Activated CD8-positive, alpha-beta T cell treated with anti-CD3 and anti-CD28 coated beads for 36 hours (primary cell): ENCODE measurements at regions not wholly inside any gene's neighbourhood (a gene's known extent, or its start where the extent isn't known, plus 50 kb on each side); places are given as distances from the start of the nearest gene placed in this dataset.
"Not testable (repeated sequence)": the region's sequence is repeated elsewhere in the genome, so short reads cannot be mapped to it uniquely, and the experiment has no call there.

Experiments used
- ATAC-seq: fragments of 200-7000 bp; cut with Tn5 transposase; one replicate; pipeline ENCODE4 v1.10.0; 2021; ENCODE audit warnings: mild to moderate bottlenecking, moderate library complexity
- CTCF ChIA-PET: fragments of 350-600 bp; sonication (Branson Sonifier 250); formaldehyde crosslinking; loops from one replicate; lab custom pipeline; 2021; ENCODE audit warnings: antibody characterized with exemption; lab: Charles Lee
- POLR2A ChIA-PET: fragments of 350-600 bp; sonication (Branson Sonifier 250); formaldehyde crosslinking; loops from one replicate; lab custom pipeline; 2021; ENCODE audit warnings: antibody characterized with exemption; lab: Charles Lee
- DNase-seq: peaks from one replicate; pipeline ENCODE4 v3.0.0-alpha.2; 2020
- H3K27ac Mint-ChIP-seq: one replicate; pipeline ENCODE4 v1.8.0; 2021; ENCODE audit warnings: mild to moderate bottlenecking, mixed read lengths
- H3K27me3 Mint-ChIP-seq: one replicate; pipeline ENCODE4 v1.8.0; 2021; ENCODE audit warnings: mixed read lengths
- H3K36me3 Mint-ChIP-seq: one replicate; pipeline ENCODE4 v1.8.0; 2021; ENCODE audit warnings: low read depth, mixed read lengths
- H3K4me1 Mint-ChIP-seq: one replicate; pipeline ENCODE4 v1.8.0; 2021; ENCODE audit warnings: low read depth, mixed read lengths
- H3K4me3 Mint-ChIP-seq: one replicate; pipeline ENCODE4 v1.8.0; 2021; ENCODE audit warnings: mild to moderate bottlenecking, moderate library complexity, mixed read lengths
- H3K9me3 Mint-ChIP-seq: one replicate; pipeline ENCODE4 v1.8.0; 2021; ENCODE audit warnings: mixed read lengths
- CTCF ChIP-seq: fragments of 200-600 bp; IDR thresholded peaks from one replicate; pipeline ENCODE4 v1.8.0; 2022; ENCODE audit warnings: antibody characterized with exemption, mild to moderate bottlenecking
- intact Hi-C: fragments of 100-400 bp; cut with micrococcal nuclease; formaldehyde crosslinking; loops from one replicate; pipeline ENCODE4 v1.10.0; 2022

GRCh38 chr11:67805253-67806126 is 131.1 kb upstream of the ALDH3B2 start:
- DNase-seq (peak; percentile 99), ATAC-seq (peak; percentile 99)
- POLR2A ChIA-PET = interaction anchor here (0.6 kb wide), 2 partner anchors 8 to 15 kb away, joined by 3 read pairs; no protein-coding TSS in a partner anchor
- H3K36me3 Mint-ChIP-seq, H3K9me3 Mint-ChIP-seq, H3K27me3 Mint-ChIP-seq, intact Hi-C loops: not testable (repeated sequence)
- Mint-ChIP-seq H3K4me3 (peak overlapping the region; percentile 89), H3K27ac (peak overlapping the region; percentile 97), H3K4me1 (peaks cover 21% of the 10 kb centered on the region)
- CTCF ChIA-PET = interaction anchor here (0.7 to 1.2 kb wide), 2 partner anchors 13 to 189 kb away, joined by 3 to 5 read pairs; no protein-coding TSS in a partner anchor

- Mint-ChIP-seq H3K4me1 (peaks cover 21% of the 10 kb centered on the region), H3K27ac (peak overlapping the region; percentile 90), H3K4me3 (peak overlapping the region; percentile 89)
- POLR2A ChIA-PET = interaction anchor here (0.6 kb wide), 1 partner anchor 175 kb away, joined by 3 read pairs; the partner anchor contains the start of gene NUDT8
- peak; percentile 57 for DNase-seq
- intact Hi-C loops, ATAC-seq, H3K27me3 Mint-ChIP-seq, H3K36me3 Mint-ChIP-seq, H3K9me3 Mint-ChIP-seq, CTCF ChIA-PET: not testable (repeated sequence)
Measured at GRCh38 chr11:67804435-67805252, 130.2 kb upstream of the ALDH3B2 start.

DNA sequence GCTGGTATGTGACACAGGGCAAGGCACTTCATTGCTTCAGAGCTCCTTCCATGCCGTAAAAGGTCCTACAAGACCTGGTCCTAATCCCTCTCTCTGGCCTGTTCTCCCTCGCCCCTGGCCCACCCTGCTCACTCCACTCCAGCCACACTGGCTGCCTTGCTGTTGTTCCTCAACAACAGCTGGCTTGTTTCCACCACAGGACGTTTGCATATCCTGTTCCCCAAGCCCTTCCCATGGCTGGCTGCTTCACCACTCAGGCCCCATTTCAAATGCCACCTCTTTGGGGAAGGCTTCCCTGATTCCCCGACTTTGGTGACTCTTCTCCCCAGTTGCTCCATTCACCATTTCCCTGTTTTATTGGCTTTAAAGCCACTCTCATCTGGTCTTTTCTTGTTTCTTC is 129.1 kb upstream of the ALDH3B2 start:
- POLR2A ChIA-PET, H3K27me3 Mint-ChIP-seq, intact Hi-C loops, H3K27ac Mint-ChIP-seq, H3K36me3 Mint-ChIP-seq, ATAC-seq, H3K9me3 Mint-ChIP-seq, CTCF ChIA-PET, DNase-seq: not testable (repeated sequence)
- Mint-ChIP-seq H3K4me3 (peak overlapping the region; percentile 89), H3K4me1 (peaks cover 21% of the 10 kb centered on the region)

GRCh38 chr11:67803055-67803454 is 128.6 kb upstream of the ALDH3B2 start:
- intact Hi-C loops, H3K27me3 Mint-ChIP-seq, POLR2A ChIA-PET, CTCF ChIA-PET, H3K36me3 Mint-ChIP-seq, H3K27ac Mint-ChIP-seq, H3K9me3 Mint-ChIP-seq, H3K4me3 Mint-ChIP-seq, ATAC-seq, DNase-seq: not testable (repeated sequence)
- peaks cover 21% of the 10 kb centered on the region for H3K4me1 Mint-ChIP-seq

- CTCF ChIA-PET, H3K27me3 Mint-ChIP-seq, ATAC-seq, H3K27ac Mint-ChIP-seq, DNase-seq, H3K4me3 Mint-ChIP-seq, intact Hi-C loops, POLR2A ChIA-PET, H3K9me3 Mint-ChIP-seq, H3K36me3 Mint-ChIP-seq: not testable (repeated sequence)
- peaks cover 21% of the 10 kb centered on the region for H3K4me1 Mint-ChIP-seq
Measured at GRCh38 chr11:67802623-67803022, 128.2 kb upstream of the ALDH3B2 start.

DNA sequence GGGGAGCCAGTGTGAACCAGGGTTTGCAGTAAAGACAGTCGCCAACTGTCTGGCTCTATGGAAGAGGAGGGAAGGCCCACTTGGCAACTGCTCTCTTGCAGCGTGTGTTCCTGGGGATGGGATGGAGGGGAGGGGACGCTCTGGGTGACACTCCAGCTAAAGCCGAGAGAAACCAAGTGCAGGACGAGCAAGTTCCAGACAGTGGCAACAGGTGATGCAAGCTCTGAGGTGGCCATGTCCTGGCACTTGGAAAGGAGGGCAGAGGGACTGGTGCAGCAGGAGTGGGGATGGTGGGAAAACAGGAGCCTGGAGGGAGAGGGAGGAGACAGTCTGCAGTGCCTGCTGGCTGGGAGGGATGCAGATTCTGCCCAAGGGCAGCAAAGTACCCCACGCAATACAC is 127.0 kb upstream of the ALDH3B2 start:
- ATAC-seq, H3K27me3 Mint-ChIP-seq, POLR2A ChIA-PET, DNase-seq, H3K27ac Mint-ChIP-seq, CTCF ChIA-PET, intact Hi-C loops, H3K4me3 Mint-ChIP-seq, H3K9me3 Mint-ChIP-seq, H3K36me3 Mint-ChIP-seq: not testable (repeated sequence)
- H3K4me1 Mint-ChIP-seq = peaks cover 19% of the 10 kb centered on the region

GRCh38 chr11:67800591-67800990 is 126.2 kb upstream of the ALDH3B2 start:
- H3K4me3 Mint-ChIP-seq, ATAC-seq, POLR2A ChIA-PET, H3K27ac Mint-ChIP-seq, H3K27me3 Mint-ChIP-seq, H3K9me3 Mint-ChIP-seq, H3K36me3 Mint-ChIP-seq, DNase-seq, intact Hi-C loops, CTCF ChIA-PET: not testable (repeated sequence)
- peaks cover 18% of the 10 kb centered on the region for H3K4me1 Mint-ChIP-seq

DNA sequence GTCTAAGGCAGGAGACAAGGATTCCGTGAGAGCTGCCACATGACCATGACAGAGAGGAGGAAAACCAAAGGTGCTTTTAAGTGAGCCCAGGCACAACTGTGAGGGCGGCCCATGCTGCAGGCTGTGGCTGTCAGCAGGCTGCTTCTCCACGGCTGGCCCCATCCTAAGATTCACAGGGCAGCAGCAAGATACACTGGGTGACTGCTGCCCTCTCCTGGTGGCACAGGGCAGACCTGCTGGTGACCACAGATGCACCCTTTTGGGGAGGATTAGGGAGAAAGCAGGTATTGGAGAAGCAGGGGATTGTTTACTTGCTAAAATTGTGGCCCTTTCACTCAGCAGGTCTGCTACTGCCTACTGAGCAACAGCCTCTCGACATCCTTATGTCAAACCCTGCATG is 125.4 kb upstream of the ALDH3B2 start:
- intact Hi-C loops, ATAC-seq: not testable (repeated sequence)
- peak; percentile 39 for DNase-seq

DNA sequence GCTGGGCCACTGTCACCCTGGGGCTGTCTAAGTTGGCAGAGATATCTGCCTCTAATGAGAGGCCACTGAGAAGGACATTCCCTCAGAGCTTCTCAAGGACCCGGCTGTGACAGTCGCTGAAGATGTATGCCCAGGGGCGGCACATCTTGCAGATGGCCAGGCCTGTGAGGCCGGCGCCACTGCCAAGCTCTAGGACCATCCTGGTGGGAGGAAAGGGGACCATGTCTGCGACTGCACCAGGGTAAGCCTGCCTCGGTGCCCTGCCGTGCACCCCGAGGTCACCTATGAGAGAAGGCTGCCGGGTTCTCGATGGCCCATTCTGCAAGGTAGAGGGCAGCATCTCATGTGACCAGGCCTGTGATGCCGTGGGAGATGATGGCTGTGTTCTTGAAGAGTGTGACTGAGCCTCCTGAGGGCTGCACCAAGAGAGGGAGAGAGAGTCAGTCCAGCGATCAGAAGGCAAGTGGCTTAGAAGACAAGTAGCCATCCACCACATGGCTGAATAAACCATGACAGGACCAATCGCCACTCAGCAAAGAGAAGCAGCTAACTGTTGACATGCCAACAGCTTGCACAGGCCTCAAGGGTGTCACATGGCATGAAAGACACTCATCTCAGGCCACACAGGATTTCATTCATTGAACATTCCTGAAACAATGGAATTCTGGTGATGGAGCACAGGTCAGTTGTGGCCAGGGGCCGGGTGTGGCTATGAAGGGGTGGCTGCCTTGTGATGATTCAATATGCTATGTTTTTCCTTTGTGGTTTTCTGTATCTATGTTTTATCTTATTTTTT is 123.5 kb upstream of the ALDH3B2 start:
- not testable (repeated sequence) for DNase-seq

More for the DNA sequence above, 125.4 kb upstream of the ALDH3B2 start:
- H3K36me3 Mint-ChIP-seq, H3K9me3 Mint-ChIP-seq, CTCF ChIA-PET, H3K4me3 Mint-ChIP-seq, POLR2A ChIA-PET, H3K27me3 Mint-ChIP-seq, H3K27ac Mint-ChIP-seq: not testable (repeated sequence)
- H3K4me1 Mint-ChIP-seq = peaks cover 18% of the 10 kb centered on the region
- peak; percentile 45 for TF ChIP-seq CTCF

More for the DNA sequence above, 123.5 kb upstream of the ALDH3B2 start:
- H3K4me3 Mint-ChIP-seq, H3K9me3 Mint-ChIP-seq, ATAC-seq, CTCF ChIA-PET, H3K36me3 Mint-ChIP-seq, intact Hi-C loops, H3K27me3 Mint-ChIP-seq, H3K27ac Mint-ChIP-seq, H3K4me1 Mint-ChIP-seq: not testable (repeated sequence)
- POLR2A ChIA-PET = interaction anchor here (0.8 kb wide), 1 partner anchor 8 kb away, joined by 3 read pairs; no protein-coding TSS in a partner anchor
